ENCODE measurements at regions not wholly inside any gene's neighbourhood (a gene's known extent, or its start where the extent isn't known, plus 50 kb on each side); places are given as distances from the start of the nearest gene placed in this dataset.

DNA sequence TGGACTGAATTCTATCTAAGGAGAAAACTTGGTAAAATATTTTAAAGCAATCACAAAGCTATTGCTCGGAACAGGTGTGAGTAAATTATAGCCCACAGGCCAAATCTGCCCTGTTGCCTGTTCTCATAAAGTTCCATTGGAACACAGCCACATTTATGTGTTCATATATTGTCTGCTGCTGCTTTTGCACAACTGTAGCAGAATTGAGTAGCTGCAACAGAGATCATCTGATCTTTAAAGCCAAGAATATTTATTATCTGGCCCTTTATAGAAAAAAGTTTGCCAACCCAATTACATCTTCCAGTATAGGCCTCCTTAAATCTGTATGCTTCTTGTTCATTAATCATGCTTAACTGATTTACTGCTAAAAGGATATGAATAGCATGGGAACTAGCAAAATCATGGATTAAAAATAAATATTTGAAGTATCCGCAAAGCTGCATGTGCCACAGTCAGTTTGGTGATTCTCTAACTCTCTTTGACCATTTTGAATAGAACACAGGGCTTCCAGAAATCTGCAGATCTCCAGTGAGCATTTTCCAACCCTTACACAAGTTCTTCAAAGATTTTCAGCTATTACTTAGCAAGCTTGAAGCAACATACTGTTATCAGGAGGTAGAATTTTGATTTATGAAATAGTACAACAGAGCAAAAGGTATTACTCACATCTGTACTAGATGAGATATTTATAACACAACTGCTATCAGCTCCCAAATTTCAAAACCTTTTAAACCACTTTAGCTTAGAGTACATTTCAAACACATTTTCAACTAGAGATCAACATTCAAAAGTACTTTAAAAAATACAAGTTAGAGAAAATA, 312.6 kb upstream of the ID4 start:
- Mint-ChIP-seq H3K27me3 (ENCODE audit: insufficient read depth) (no peaks in the 10 kb centered on the region), H3K9me3 (peaks cover 3% of the 10 kb centered on the region), H3K27ac (no peak overlapping the region), H3K4me3 (no peak overlapping the region), H3K4me1 (peaks cover 6% of the 10 kb centered on the region), H3K36me3 (ENCODE audit: low read depth) (peaks cover 2% of the 10 kb centered on the region)
- Histone ChIP-seq H3K9me3 (ENCODE audit: control insufficient read depth, low read length) (no peaks in the 10 kb centered on the region), H3K27ac (ENCODE audit: low read depth, low read length) (no peak overlapping the region), H3K9ac (ENCODE audit: extremely low read depth, low read length, poor library complexity, severe bottlenecking) (no peak overlapping the region), H3K27me3 (ENCODE audit: control insufficient read depth, insufficient read depth, low read length, poor library complexity, severe bottlenecking) (no peaks in the 10 kb centered on the region), H3K4me3 (ENCODE audit: low read length) (no peak overlapping the region), H3K4me1 (ENCODE audit: control insufficient read depth, insufficient read depth, low read length) (no peaks in the 10 kb centered on the region), H3K36me3 (ENCODE audit: control insufficient read depth, insufficient read depth, low read length) (no peaks in the 10 kb centered on the region)
- DNase-seq: no peak
- WGBS, 2 experiments (ENCODE audit: insufficient coverage in 1 of 2, insufficient read length in 1 of 2): 90 to 94% methylated on average over 2 of the region's 2 CpGs
- TF ChIP-seq, protein P1, sequence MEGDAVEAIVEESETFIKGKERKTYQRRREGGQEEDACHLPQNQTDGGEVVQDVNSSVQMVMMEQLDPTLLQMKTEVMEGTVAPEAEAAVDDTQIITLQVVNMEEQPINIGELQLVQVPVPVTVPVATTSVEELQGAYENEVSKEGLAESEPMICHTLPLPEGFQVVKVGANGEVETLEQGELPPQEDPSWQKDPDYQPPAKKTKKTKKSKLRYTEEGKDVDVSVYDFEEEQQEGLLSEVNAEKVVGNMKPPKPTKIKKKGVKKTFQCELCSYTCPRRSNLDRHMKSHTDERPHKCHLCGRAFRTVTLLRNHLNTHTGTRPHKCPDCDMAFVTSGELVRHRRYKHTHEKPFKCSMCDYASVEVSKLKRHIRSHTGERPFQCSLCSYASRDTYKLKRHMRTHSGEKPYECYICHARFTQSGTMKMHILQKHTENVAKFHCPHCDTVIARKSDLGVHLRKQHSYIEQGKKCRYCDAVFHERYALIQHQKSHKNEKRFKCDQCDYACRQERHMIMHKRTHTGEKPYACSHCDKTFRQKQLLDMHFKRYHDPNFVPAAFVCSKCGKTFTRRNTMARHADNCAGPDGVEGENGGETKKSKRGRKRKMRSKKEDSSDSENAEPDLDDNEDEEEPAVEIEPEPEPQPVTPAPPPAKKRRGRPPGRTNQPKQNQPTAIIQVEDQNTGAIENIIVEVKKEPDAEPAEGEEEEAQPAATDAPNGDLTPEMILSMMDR (conservative IDR thresholded peaks at IDR 0.05): no peak

DNA sequence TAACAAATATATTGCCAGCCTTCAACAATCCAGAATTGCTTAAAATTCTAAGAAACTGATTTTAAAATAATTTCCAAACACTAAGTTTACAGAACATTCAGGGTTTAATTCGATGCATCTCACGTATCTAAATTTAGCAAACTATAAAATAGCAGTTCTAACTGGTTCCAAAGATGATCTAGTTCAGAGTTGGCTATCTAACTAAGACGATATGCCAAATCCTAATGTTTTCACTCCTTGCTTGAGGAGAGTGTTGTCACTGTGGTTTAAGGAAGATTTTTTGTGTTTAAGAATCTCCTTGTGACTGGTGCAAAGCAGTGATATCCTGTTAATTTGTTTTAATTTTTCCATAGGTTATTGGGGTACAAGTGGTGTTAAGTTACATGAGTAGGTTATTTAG, 311.5 kb upstream of the ID4 start:
- Mint-ChIP-seq H3K27me3 (ENCODE audit: insufficient read depth) (no peaks in the 10 kb centered on the region), H3K36me3 (ENCODE audit: low read depth) (peaks cover 2% of the 10 kb centered on the region), H3K4me1 (peaks cover 6% of the 10 kb centered on the region), H3K4me3 (no peak overlapping the region), H3K9me3 (peaks cover 3% of the 10 kb centered on the region), H3K27ac (no peak overlapping the region)
- H3K4me3 ChIP-seq (ENCODE audit: low read length): no peak overlapping the region
- no peak overlapping the region for H3K27ac ChIP-seq (ENCODE audit: low read depth, low read length)
- no peaks in the 10 kb centered on the region for H3K4me1 ChIP-seq (ENCODE audit: control insufficient read depth, insufficient read depth, low read length)
- no peak for DNase-seq
- H3K9me3 ChIP-seq (ENCODE audit: control insufficient read depth, low read length): no peaks in the 10 kb centered on the region
- no peaks in the 10 kb centered on the region for H3K36me3 ChIP-seq (ENCODE audit: control insufficient read depth, insufficient read depth, low read length)
- WGBS, 2 experiments (ENCODE audit: insufficient coverage in 1 of 2, insufficient read length in 1 of 2): 74 to 98% methylated on average over 2 to 3 of the region's 3 CpGs
- H3K27me3 ChIP-seq (ENCODE audit: control insufficient read depth, insufficient read depth, low read length, poor library complexity, severe bottlenecking): no peaks in the 10 kb centered on the region
- TF ChIP-seq, protein P1 (conservative IDR thresholded peaks at IDR 0.05): no peak
- H3K9ac ChIP-seq (ENCODE audit: extremely low read depth, low read length, poor library complexity, severe bottlenecking): no peak overlapping the region

DNA sequence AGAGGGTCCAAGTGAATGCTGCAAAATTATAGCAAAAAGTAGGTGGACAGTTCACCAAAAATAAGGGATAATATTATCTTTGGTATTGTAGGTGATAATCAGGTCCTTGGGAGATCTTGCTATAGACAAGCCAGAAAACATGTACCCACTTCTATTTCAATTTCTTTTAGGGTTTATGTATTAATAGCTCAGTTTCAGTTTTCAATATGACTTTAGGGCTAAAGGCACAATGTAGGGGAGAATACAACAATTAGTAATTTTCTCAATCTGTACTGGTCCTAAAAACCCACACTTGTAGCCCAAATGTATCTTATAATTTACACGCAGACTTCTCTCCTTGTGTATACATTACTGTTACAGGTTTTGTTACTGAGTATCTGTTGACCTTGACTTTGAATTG, 307.0 kb upstream of the ID4 start:
- Mint-ChIP-seq H3K4me3 (no peak overlapping the region), H3K27me3 (ENCODE audit: insufficient read depth) (no peaks in the 10 kb centered on the region), H3K4me1 (peaks cover 6% of the 10 kb centered on the region), H3K9me3 (peaks cover 3% of the 10 kb centered on the region), H3K36me3 (ENCODE audit: low read depth) (peaks cover 2% of the 10 kb centered on the region), H3K27ac (no peak overlapping the region)
- no peaks in the 10 kb centered on the region for H3K9me3 ChIP-seq (ENCODE audit: control insufficient read depth, low read length)
- DNase-seq: no peak
- TF ChIP-seq, protein P1 (conservative IDR thresholded peaks at IDR 0.05): no peak
- H3K4me1 ChIP-seq (ENCODE audit: control insufficient read depth, insufficient read depth, low read length): no peaks in the 10 kb centered on the region
- 93 to 100% methylated on average over 1 of the region's 1 CpG for WGBS, 2 experiments (ENCODE audit: insufficient coverage in 1 of 2, insufficient read length in 1 of 2)
- no peak overlapping the region for H3K27ac ChIP-seq (ENCODE audit: low read depth, low read length)
- H3K36me3 ChIP-seq (ENCODE audit: control insufficient read depth, insufficient read depth, low read length): no peaks in the 10 kb centered on the region
- H3K4me3 ChIP-seq (ENCODE audit: low read length): no peak overlapping the region
- H3K27me3 ChIP-seq (ENCODE audit: control insufficient read depth, insufficient read depth, low read length, poor library complexity, severe bottlenecking): no peaks in the 10 kb centered on the region
- H3K9ac ChIP-seq (ENCODE audit: extremely low read depth, low read length, poor library complexity, severe bottlenecking): no peak overlapping the region

All from endodermal cell (in vitro differentiated cells).